ENCODE measurements at regions not wholly inside any gene's neighbourhood (a gene's known extent, or its start where the extent isn't known, plus 50 kb on each side); places are given as distances from the start of the nearest gene placed in this dataset.

GRCh38 chr2:181178130-181178529 is 197.7 kb downstream of the UBE2E3 start:
- intact Hi-C loops (cut with DNase I), result no loop called here
- DNase-seq, result no peak

GRCh38 chr2:181178823-181179412 is 198.5 kb downstream of the UBE2E3 start:
- DNase-seq, result no peak
- intact Hi-C loops (cut with DNase I), result no loop called here

DNA sequence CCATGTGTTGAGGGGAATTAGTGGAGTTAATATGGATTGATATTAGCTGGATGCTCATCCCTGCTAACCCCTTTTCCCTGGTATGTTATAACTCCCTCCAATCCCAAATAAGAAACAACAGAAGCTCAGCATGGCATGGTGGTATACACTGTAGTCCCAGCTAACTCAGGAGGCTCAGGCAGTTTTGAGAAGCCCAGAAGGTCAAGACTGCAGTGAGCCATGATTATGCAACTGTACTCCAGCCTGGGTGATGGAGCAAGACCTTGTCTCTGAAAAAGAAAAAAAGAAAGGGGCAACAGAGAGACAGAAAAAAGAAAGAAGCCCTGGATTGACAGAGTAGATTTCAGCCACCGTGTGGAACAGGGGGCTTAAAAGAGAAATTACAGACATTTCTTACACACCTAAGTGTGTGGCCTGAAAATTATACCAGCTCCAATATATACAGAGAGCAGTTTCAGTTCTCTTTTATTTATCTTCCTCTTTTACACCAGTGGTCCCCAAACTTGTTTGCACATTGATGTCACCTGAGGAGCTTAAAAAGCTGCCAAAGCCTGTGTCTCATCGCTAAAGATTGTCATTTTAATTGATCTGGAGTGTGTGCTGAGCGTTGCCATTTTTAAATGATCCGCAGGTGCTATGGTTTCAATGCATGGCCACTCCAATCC is 203.6 kb downstream of the UBE2E3 start:
- intact Hi-C loops (cut with DNase I), result no loop called here

GRCh38 chr2:181185421-181185820 is 205.0 kb downstream of the UBE2E3 start:
- no peak for DNase-seq
- intact Hi-C loops (cut with DNase I), result no loop called here

More for the DNA sequence above, 203.6 kb downstream of the UBE2E3 start:
- DNase-seq, result no peak

- no peak for DNase-seq
- intact Hi-C loops (cut with DNase I), result no loop called here
Measured at GRCh38 chr2:181185948-181186347, 205.5 kb downstream of the UBE2E3 start.

DNA sequence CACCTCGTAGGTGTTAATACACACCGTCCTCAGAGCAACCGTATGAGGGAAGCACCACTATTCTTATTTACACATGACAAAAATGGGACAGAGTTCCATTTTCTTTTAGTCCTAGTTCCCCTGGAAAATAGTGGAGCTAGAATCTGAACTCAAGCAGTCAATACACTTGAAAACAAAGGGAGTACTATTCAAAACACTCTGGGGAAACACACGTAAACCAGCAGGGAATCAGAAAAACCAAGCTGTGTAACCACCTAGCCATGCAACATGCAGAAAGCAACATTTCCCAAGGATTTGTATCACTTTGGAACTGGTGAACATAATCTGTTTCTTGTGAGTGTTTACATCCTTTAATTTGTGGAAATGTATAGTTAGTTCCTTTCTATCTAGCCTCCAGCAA is 208.2 kb downstream of the UBE2E3 start:
- DNase-seq, result no peak
- intact Hi-C loops (cut with DNase I), result no loop called here

GRCh38 chr2:181189951-181190350 is 209.5 kb downstream of the UBE2E3 start:
- DNase-seq, result no peak

DNA sequence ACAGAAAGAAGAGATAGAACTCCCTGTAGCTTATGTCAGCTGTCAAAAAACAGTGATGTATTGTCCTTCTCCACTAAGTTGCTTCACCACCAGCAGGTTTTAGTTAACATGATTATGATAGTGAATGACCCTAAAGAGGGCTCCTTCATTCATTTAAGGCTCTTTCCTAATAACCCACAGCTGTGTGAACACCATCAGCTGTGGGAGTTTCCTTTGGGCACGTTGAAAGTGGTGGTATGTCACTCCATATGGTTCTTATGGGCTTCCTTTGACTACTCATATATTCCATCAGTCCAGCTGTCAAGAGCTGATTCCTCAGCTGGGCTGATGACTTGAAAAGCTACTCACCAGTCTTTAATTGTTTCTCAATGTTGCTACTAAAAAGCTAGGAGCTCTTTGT is 210.3 kb downstream of the UBE2E3 start:
- intact Hi-C loops (cut with DNase I), result no loop called here
- no peak for DNase-seq

More at GRCh38 chr2:181189951-181190350, 209.5 kb downstream of the UBE2E3 start:
- intact Hi-C loops (cut with DNase I), result no loop called here

DNA sequence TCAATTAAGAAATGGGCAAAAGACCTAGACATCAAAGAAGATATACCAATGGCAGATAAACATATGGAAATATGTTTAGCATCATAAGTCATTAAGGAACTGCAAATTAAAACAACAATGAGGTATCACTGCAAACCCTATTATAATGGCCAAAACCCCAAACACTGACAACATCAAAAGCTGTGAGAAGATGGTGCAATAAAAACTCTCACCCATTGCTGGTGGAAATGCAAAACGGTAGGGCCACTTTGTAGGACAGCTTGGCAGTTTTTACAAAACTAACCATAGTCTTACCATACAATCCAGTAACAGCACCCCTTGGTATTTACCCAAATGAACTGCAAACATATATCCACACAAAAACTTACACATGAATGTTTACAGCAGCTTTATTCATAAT is 213.1 kb downstream of the UBE2E3 start:
- intact Hi-C loops (cut with DNase I), result no loop called here
- DNase-seq, result no peak

DNA sequence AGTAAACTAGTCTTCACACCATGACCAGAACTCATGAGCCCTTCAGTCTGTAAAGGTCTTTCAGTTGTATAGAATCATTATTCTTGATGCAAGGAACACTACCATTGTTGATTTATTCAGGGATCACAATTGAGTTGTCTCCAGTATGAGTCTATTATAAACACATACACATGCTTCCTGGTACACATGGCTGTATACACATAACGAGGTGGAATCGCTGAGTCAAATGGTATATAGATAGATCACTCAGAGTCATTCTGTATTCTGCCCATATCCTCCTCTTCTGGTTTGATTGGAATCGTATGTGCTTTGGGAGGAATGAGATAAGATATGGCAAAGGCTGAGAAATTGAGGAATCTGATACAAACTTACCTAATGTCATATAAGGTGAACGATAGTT is 216.0 kb downstream of the UBE2E3 start:
- DNase-seq, result no peak
- intact Hi-C loops (cut with DNase I), result no loop called here

- intact Hi-C loops (cut with DNase I), result no loop called here
- no peak for DNase-seq
Measured at GRCh38 chr2:181197140-181197760, 216.8 kb downstream of the UBE2E3 start.

GRCh38 chr2:181198183-181198864 is 217.9 kb downstream of the UBE2E3 start:
- intact Hi-C loops (cut with DNase I), result no loop called here
- DNase-seq, result no peak

- DNase-seq, result no peak
- intact Hi-C loops (cut with DNase I), result no loop called here
Measured at GRCh38 chr2:181203412-181203811, 223.0 kb downstream of the UBE2E3 start.

DNA sequence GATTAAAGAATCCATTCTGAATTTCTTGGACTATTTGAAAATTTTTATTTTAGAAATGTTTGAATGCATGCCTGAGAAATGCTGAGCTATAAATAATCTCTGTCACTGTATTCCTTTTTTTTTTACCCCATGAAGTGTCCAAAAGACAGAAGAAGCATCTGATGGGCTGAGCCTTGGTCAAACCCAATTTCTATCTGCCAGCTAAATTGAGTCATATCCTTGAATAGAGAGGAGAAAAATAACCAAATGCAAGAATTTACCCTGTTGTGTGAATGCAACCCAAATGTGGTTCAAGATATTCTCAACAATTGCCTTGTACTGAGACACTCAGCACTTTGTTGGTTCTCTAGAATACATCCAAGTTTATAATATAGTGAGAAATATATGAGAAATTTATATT is 223.5 kb downstream of the UBE2E3 start:
- no peak for DNase-seq
- intact Hi-C loops (cut with DNase I), result no loop called here

GRCh38 chr2:181218401-181218821 is 238.0 kb downstream of the UBE2E3 start:
- intact Hi-C loops (cut with DNase I), result no loop called here
- no peak for DNase-seq

GRCh38 chr2:181223234-181223633 is 234.0 kb upstream of the ITGA4 start:
- no peak for DNase-seq
- intact Hi-C loops (cut with DNase I), result no loop called here

DNA sequence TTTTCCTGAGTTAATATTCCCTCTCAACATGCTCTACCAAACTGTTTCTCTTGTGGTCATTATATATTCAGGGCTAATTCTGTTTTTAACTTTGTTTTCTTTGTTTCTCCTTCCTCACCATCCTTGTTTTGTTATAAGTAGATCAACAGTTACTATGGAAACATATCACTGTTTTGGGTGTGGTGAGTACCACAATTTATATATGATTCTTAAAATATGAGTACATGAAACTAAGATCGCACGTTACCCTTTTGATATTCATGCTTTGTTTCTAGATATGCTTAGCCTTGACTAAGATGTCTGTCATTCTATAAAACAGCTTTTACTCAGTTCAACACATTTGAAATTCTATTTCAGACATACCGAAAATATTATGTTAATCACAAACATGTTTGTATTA is 232.3 kb upstream of the ITGA4 start:
- intact Hi-C loops (cut with DNase I), result no loop called here
- no peak for DNase-seq

- intact Hi-C loops (cut with DNase I), result no loop called here
- no peak for DNase-seq
Measured at GRCh38 chr2:181228661-181229060, 228.5 kb upstream of the ITGA4 start.

DNA sequence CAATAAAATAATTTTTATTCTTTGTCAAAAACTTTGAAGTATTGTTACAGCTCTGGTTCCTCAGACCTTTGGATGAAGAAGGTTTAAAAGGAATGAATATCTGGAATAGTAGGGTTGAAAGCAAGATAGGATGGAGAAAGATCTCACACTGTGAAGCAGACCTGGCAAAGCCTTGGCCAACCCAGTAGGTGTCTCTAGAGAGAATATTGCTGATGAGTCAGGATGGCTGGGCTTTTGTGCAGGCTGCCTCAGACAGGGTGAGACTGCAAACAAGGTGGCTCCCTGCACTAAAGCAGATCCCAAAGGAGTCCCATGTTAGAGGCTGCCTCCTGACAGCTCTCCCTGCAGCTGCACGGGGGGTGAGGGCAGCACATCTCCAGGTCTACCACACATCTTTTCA is 226.0 kb upstream of the ITGA4 start:
- no peak for DNase-seq
- intact Hi-C loops (cut with DNase I), result no loop called here

GRCh38 chr2:181231886-181232621 is 225.1 kb upstream of the ITGA4 start:
- no peak for DNase-seq
- intact Hi-C loops (cut with DNase I), result no loop called here
